ENCODE measurements at regions not wholly inside any gene's neighbourhood (a gene's known extent, or its start where the extent isn't known, plus 50 kb on each side); places are given as distances from the start of the nearest gene placed in this dataset.

DNA sequence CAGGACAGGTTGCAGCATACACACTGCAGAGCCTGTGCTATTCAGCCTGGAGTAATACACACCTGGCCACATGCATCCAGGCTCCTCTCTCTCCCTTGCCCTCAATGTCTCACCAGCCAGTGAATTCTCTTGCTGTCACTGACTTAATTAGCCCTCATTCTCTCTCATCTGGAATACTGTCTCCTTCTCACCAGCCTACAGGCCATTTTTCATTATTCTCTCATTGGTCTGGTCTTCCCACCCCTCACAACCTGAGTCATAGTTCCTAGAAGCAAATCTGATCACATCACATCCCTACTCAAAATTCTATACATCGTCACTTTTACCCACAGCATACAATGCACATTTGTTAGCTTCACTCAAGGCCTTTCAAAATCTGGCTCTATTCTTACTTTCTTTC lies 333.1 kb downstream of the PIK3C3 start:
- no peak overlapping the region for H4K5ac ChIP-seq (ENCODE audit: insufficient read length, low read depth, low read length)
- H3K27ac Mint-ChIP-seq, result no peak overlapping the region
- H3K4me1 ChIP-seq (ENCODE audit: insufficient read depth, low read length), result no peaks in the 10 kb centered on the region
- no peaks in the 10 kb centered on the region for H3K27me3 Mint-ChIP-seq (ENCODE audit: low read depth)
- H3K4me1 Mint-ChIP-seq, result peaks cover 4 to 5% of the 10 kb centered on the region in 2 experiments; a peak in 2 of 4 replicates
- H3K27ac ChIP-seq (ENCODE audit: insufficient read length, low read depth, low read length), result no peak overlapping the region
- no peak overlapping the region for H3K18ac ChIP-seq (ENCODE audit: insufficient read length, low read depth, low read length)
- H3T11ph ChIP-seq (ENCODE audit: low read length), result no peak overlapping the region
- no peak overlapping the region for H3K4me2 ChIP-seq (ENCODE audit: insufficient read depth, insufficient read length, low read length)
- H3K56ac ChIP-seq (ENCODE audit: insufficient read length, low read depth, low read length), result no peak overlapping the region
- no peaks in the 10 kb centered on the region for H3K9me3 Mint-ChIP-seq
- no peaks in the 10 kb centered on the region for H3K79me2 ChIP-seq (ENCODE audit: insufficient read depth, low read length)
- H2BK12ac ChIP-seq (ENCODE audit: insufficient read length, low read depth, low read length), result no peak overlapping the region
- H3K36me3 Mint-ChIP-seq (ENCODE audit: insufficient read depth in 1 of 3, low read depth in 3 of 3), result peaks cover 0 to 3% (median 0%) of the 10 kb centered on the region in 3 experiments; a peak in 1 of 7 replicates
- no peak overlapping the region for H3K14ac ChIP-seq (ENCODE audit: insufficient read depth, low read length)
- TF ChIP-seq CTCF (conservative IDR thresholded peaks at IDR 0.05), result no peak
- H2BK120ac ChIP-seq (ENCODE audit: low read depth, low read length, poor library complexity, severe bottlenecking), result no peak overlapping the region
- no peak overlapping the region for H2AK5ac ChIP-seq (ENCODE audit: insufficient read length, low read length)
- H3K4ac ChIP-seq (ENCODE audit: low read depth, low read length), result no peak overlapping the region
- H3K9ac ChIP-seq (ENCODE audit: extremely low read depth, insufficient read length, low read length), result no peak overlapping the region
- H3K27me3 ChIP-seq (ENCODE audit: insufficient read depth, low read length), result no peaks in the 10 kb centered on the region
- H2BK5ac ChIP-seq (ENCODE audit: insufficient read length, low read length), result no peak overlapping the region
- DNase-seq, result no peak
- WGBS (ENCODE audit: extremely low coverage, insufficient read length, low lambda C conversion rate), result 100% methylated on average over 1 of the region's 1 CpG
- H2AFZ ChIP-seq (ENCODE audit: low read length), result no peak overlapping the region
- H3K4me3 Mint-ChIP-seq, result no peak overlapping the region
- H3K9me3 ChIP-seq (ENCODE audit: control insufficient read depth, low read depth, low read length), result no peaks in the 10 kb centered on the region
- no peak overlapping the region for H3K23ac ChIP-seq (ENCODE audit: insufficient read length, low read depth, low read length)
- no peak overlapping the region for H4K91ac ChIP-seq (ENCODE audit: insufficient read length, low read depth, low read length)
- H3K23me2 ChIP-seq (ENCODE audit: insufficient read length, low read depth, low read length, poor library complexity, severe bottlenecking), result no peaks in the 10 kb centered on the region
- no peaks in the 10 kb centered on the region for H3K79me1 ChIP-seq (ENCODE audit: insufficient read depth, low read depth, low read length, poor library complexity, severe bottlenecking)
- no peak overlapping the region for H2BK20ac ChIP-seq (ENCODE audit: low read depth, low read length, poor library complexity, severe bottlenecking)
- no peak overlapping the region for H2BK15ac ChIP-seq (ENCODE audit: low read depth, low read length)
- no peaks in the 10 kb centered on the region for H4K20me1 ChIP-seq (ENCODE audit: control insufficient read depth, insufficient read depth, insufficient read length)
- no peak overlapping the region for H4K8ac ChIP-seq (replicated peaks; ENCODE audit: insufficient read length, low read depth, low read length)
